ENCODE measurements at regions not wholly inside any gene's neighbourhood (a gene's known extent, or its start where the extent isn't known, plus 50 kb on each side); places are given as distances from the start of the nearest gene placed in this dataset.

- TF ChIP-seq CTCF (IDR thresholded peaks at IDR 0.05) (no peak), POLR2A (IDR thresholded peaks at IDR 0.05) (no peak)
Observed at GRCh38 chr22:27314276-27314807, 487.2 kb downstream of the MN1 start.
